A549 (cell line): ENCODE measurements at regions not wholly inside any gene's neighbourhood (a gene's known extent, or its start where the extent isn't known, plus 50 kb on each side); places are given as distances from the start of the nearest gene placed in this dataset.

Source experiments
- CHD4 ChIP-seq: fragments of 200-600 bp; sonication (generic); IDR thresholded peaks from 2 replicates; pipeline ENCODE4 v1.6.1; 2016; ENCODE audit warnings: antibody characterized with exemption, mild to moderate bottlenecking, borderline replicate concordance
- CTCF ChIP-seq: fragments of >200 bp; sonication (Bioruptor Twin); formaldehyde crosslinking; IDR thresholded peaks from 3 replicates; pipeline ENCODE4 v1.5.1; 2016
- ESRRA ChIP-seq: fragments of 150-350 bp; IDR thresholded peaks from 2 replicates; pipeline ENCODE4 v1.6.1; 2014; ENCODE audit warnings: mild to moderate bottlenecking, low read length, borderline replicate concordance
- FOSL2 ChIP-seq, 2 experiments: fragments of 450-650 bp in 1 of 2; fragments of >200 bp in 1 of 2; sonication (Bioruptor Twin) in 1 of 2; formaldehyde crosslinking; IDR thresholded peaks; 2 replicates each; pipeline versions ENCODE4 v1.5.0 to v1.6.1; 2016 to 2020; ENCODE audit warnings: mild to moderate bottlenecking in 1 of 2, moderate library complexity in 1 of 2
- FOXS1 ChIP-seq: fragments of 250-450 bp; sonication (Bioruptor Pico); IDR thresholded peaks from 2 replicates; pipeline ENCODE4 v1.5.0; 2020; ENCODE audit warnings: mild to moderate bottlenecking, moderate library complexity
- HDAC2 ChIP-seq: fragments of 200-600 bp; sonication (generic); IDR thresholded peaks from 2 replicates; pipeline ENCODE4 v1.6.1; 2016
- HOXB13 ChIP-seq: fragments of 250-450 bp; sonication (Bioruptor Pico); IDR thresholded peaks from 2 replicates; pipeline ENCODE4 v1.5.0; 2020; ENCODE audit warnings: low read depth, mild to moderate bottlenecking, moderate library complexity
- JUNB ChIP-seq: fragments of >200 bp; sonication (Bioruptor Twin); formaldehyde crosslinking; IDR thresholded peaks from 2 replicates; pipeline ENCODE4 v1.6.1; 2016
- MAFK ChIP-seq: fragments of 450-650 bp; IDR thresholded peaks from 2 replicates; pipeline ENCODE4 v1.6.1; 2014; ENCODE audit not compliant: partially characterized antibody
- MAZ ChIP-seq: fragments of 150-350 bp; IDR thresholded peaks from 2 replicates; pipeline ENCODE4 v1.6.1; 2014; ENCODE audit warnings: antibody characterized with exemption, low read depth, low read length, borderline replicate concordance
- NR3C1 ChIP-seq: fragments of >200 bp; sonication (Bioruptor Twin); formaldehyde crosslinking; IDR thresholded peaks from 3 replicates; pipeline ENCODE4 v1.6.1; 2017
- PHF8 ChIP-seq: fragments of 200-600 bp; sonication (generic); IDR thresholded peaks from 2 replicates; pipeline ENCODE4 v1.6.1; 2016; ENCODE audit warnings: low read depth, mild to moderate bottlenecking, antibody characterized with exemption, moderate library complexity, borderline replicate concordance
- SMC3 ChIP-seq: fragments of >200 bp; sonication (Bioruptor Twin); formaldehyde crosslinking; IDR thresholded peaks from 3 replicates; pipeline ENCODE4 v1.6.1; 2018; ENCODE audit warnings: inconsistent platforms
- ZSCAN20 ChIP-seq: fragments of 250-450 bp; sonication (Bioruptor Pico); IDR thresholded peaks from 2 replicates; pipeline ENCODE4 v1.8.0; 2022; ENCODE audit warnings: mild to moderate bottlenecking, moderate library complexity

- TF ChIP-seq NR3C1 (no peak), HOXB13 (no peak), CTCF (no peak), MAFK (no peak), ZSCAN20 (no peak), PHF8 (no peak), FOXS1 (CRISPR knock-in tag) (no peak), SMC3 (no peak), MAZ (no peak), HDAC2 (no peak), CHD4 (no peak), FOSL2 (IDR thresholded peaks at IDR 0.05) (no peak), FOSL2 (CRISPR knock-in tag; IDR thresholded peaks at IDR 0.05) (no peak), ESRRA (no peak), JUNB (no peak)
Measured at GRCh38 chr9:113818391-113818790, 57.7 kb upstream of the ZNF618 start.
